Mesenchymal stem cell (in vitro differentiated cells and primary cell): ENCODE measurements at regions not wholly inside any gene's neighbourhood (a gene's known extent, or its start where the extent isn't known, plus 50 kb on each side); places are given as distances from the start of the nearest gene placed in this dataset.
"Not testable (repeated sequence)": the region's sequence is repeated elsewhere in the genome, so short reads cannot be mapped to it uniquely, and the experiment has no call there.

Experiments
- DNase-seq: peaks from one replicate; pipeline ENCODE4 v3.0.0-alpha.2; 2013
- H2AFZ ChIP-seq: one replicate; pipeline ENCODE4 v1.6.1; 2013; ENCODE audit warnings: low read depth, mild to moderate bottlenecking, control low read depth, inconsistent platforms, low read length, moderate library complexity
- H2AK5ac ChIP-seq: 2 replicates; pipeline ENCODE4 v1.6.1; 2013; ENCODE audit warnings: low read length, moderate library complexity, mild to moderate bottlenecking, inconsistent platforms; ENCODE audit not compliant: severe bottlenecking
- H2BK120ac ChIP-seq: one replicate; pipeline ENCODE4 v1.6.1; 2013; ENCODE audit warnings: low read depth, mild to moderate bottlenecking, inconsistent platforms, low read length, moderate library complexity
- H2BK12ac ChIP-seq, 2 experiments: one replicate each; pipeline ENCODE4 v1.6.1; 2013; ENCODE audit warnings: inconsistent platforms in 2 of 2, low read length in 2 of 2, mild to moderate bottlenecking in 2 of 2, moderate library complexity in 2 of 2, control low read depth in 1 of 2
- H2BK15ac ChIP-seq: one replicate; pipeline ENCODE4 v1.6.1; 2013; ENCODE audit warnings: mild to moderate bottlenecking, low read depth, inconsistent platforms; ENCODE audit not compliant: poor library complexity, severe bottlenecking
- H2BK5ac ChIP-seq: 2 replicates; pipeline ENCODE4 v1.6.1; 2013; ENCODE audit warnings: low read depth, mild to moderate bottlenecking, low read length, control low read depth, inconsistent platforms; ENCODE audit not compliant: poor library complexity, severe bottlenecking
- H3K14ac ChIP-seq, 2 experiments: one replicate each; pipeline ENCODE4 v1.6.1; 2013; ENCODE audit warnings: inconsistent platforms in 2 of 2, low read length in 2 of 2, control low read depth in 1 of 2, mild to moderate bottlenecking in 1 of 2, moderate library complexity in 1 of 2
- H3K18ac ChIP-seq, 2 experiments: one replicate each; pipeline ENCODE4 v1.6.1; 2013; ENCODE audit warnings: inconsistent platforms in 2 of 2, low read length in 2 of 2, control low read depth in 1 of 2, low read depth in 1 of 2, mild to moderate bottlenecking in 1 of 2
- H3K23ac ChIP-seq, 2 experiments: one replicate each; pipeline ENCODE4 v1.6.1; 2013; ENCODE audit warnings: inconsistent platforms in 2 of 2, low read length in 2 of 2, mild to moderate bottlenecking in 2 of 2, moderate library complexity in 2 of 2, control low read depth in 1 of 2
- H3K27ac ChIP-seq: 2 replicates; pipeline ENCODE4 v1.5.1; 2013; ENCODE audit warnings: mild to moderate bottlenecking, moderate library complexity, low read length, control low read depth, inconsistent platforms; ENCODE audit not compliant: poor library complexity, severe bottlenecking
- H3K27me3 ChIP-seq, 2 experiments: 2 replicates each; pipeline versions ENCODE4 v1.6.1 to v1.7.0; 2013; ENCODE audit warnings: low read length in 2 of 2, mild to moderate bottlenecking in 2 of 2, moderate library complexity in 2 of 2, control low read depth in 1 of 2, inconsistent platforms in 1 of 2; ENCODE audit not compliant: control insufficient read depth in 1 of 2, insufficient read depth in 1 of 2
- H3K36me3 ChIP-seq, 2 experiments: 2 replicates each; pipeline versions ENCODE4 v1.6.1 to v1.7.0; 2013; ENCODE audit warnings: low read length in 2 of 2, control low read depth in 1 of 2, inconsistent platforms in 1 of 2, low read depth in 1 of 2, mild to moderate bottlenecking in 1 of 2; ENCODE audit not compliant: insufficient read depth in 2 of 2, control insufficient read depth in 1 of 2
- H3K4ac ChIP-seq, 2 experiments: one replicate each; pipeline ENCODE4 v1.6.1; 2013; ENCODE audit warnings: inconsistent platforms in 2 of 2, low read length in 2 of 2, mild to moderate bottlenecking in 2 of 2, moderate library complexity in 2 of 2, control low read depth in 1 of 2, low read depth in 1 of 2
- H3K4me1 ChIP-seq: 2 replicates; pipeline ENCODE4 v1.6.1; 2013; ENCODE audit warnings: low read depth, low read length, control low read depth; ENCODE audit not compliant: control insufficient read depth, insufficient read depth
- H3K4me2 ChIP-seq: 2 replicates; pipeline ENCODE4 v1.6.1; 2013; ENCODE audit warnings: low read length, mild to moderate bottlenecking, inconsistent platforms; ENCODE audit not compliant: poor library complexity, severe bottlenecking
- H3K4me3 ChIP-seq, 2 experiments: 2 replicates each; pipeline versions ENCODE4 v1.5.1 to v1.7.0; 2013; ENCODE audit warnings: low read length in 2 of 2, mild to moderate bottlenecking in 2 of 2, control low read depth in 1 of 2, low read depth in 1 of 2; ENCODE audit not compliant: insufficient read depth in 1 of 2
- H3K79me1 ChIP-seq: replicated peaks from 2 replicates; pipeline ENCODE4 v1.6.1; 2013; ENCODE audit warnings: mild to moderate bottlenecking, control low read depth, low read length, inconsistent platforms; ENCODE audit not compliant: poor library complexity, severe bottlenecking
- H3K9ac ChIP-seq: 2 replicates; pipeline ENCODE4 v1.7.0; 2013; ENCODE audit warnings: mild to moderate bottlenecking, low read length, moderate library complexity
- H3K9me3 ChIP-seq: 2 replicates; pipeline ENCODE4 v1.7.0; 2013; ENCODE audit warnings: mild to moderate bottlenecking, low read length; ENCODE audit not compliant: control insufficient read depth
- H4K8ac ChIP-seq: one replicate; pipeline ENCODE4 v1.6.1; 2013; ENCODE audit warnings: inconsistent platforms, mild to moderate bottlenecking, low read length, moderate library complexity
- H4K91ac ChIP-seq: one replicate; pipeline ENCODE4 v1.6.1; 2013; ENCODE audit warnings: mild to moderate bottlenecking, low read length, inconsistent platforms
- WGBS: methylation state at CpG from one replicate; pipeline ENCODE4 v1.1.7; 2013; ENCODE audit warnings: mixed read lengths; 5-methylcytosine and 5-hydroxymethylcytosine counted together

GRCh38 chrX:74358013-74358412 lies 54.0 kb downstream of the ZCCHC13 start:
- not testable (repeated sequence) for H3K14ac ChIP-seq, H2BK12ac ChIP-seq, H2AK5ac ChIP-seq, H3K4ac ChIP-seq, H4K91ac ChIP-seq, H2BK120ac ChIP-seq, DNase-seq, H2BK5ac ChIP-seq, H3K79me1 ChIP-seq, H3K4me3 ChIP-seq, H3K36me3 ChIP-seq, H3K27ac ChIP-seq, H4K8ac ChIP-seq, H3K23ac ChIP-seq, H2AFZ ChIP-seq, H2BK15ac ChIP-seq, H3K9ac ChIP-seq, H3K18ac ChIP-seq, H3K4me2 ChIP-seq, H3K4me1 ChIP-seq
- Histone ChIP-seq H3K9me3 (peaks cover 11% of the 10 kb centered on the region), H3K27me3 (peaks cover 0 to 13% of the 10 kb centered on the region in 2 experiments)
- WGBS = no CpG with 5 or more reads among the region's 2 CpGs

- H3K27me3 ChIP-seq = peaks cover 0 to 25% of the 10 kb centered on the region in 2 experiments
- WGBS = no CpG with 5 or more reads among the region's 1 CpG
- H2AFZ ChIP-seq = no peak overlapping the region
- no peak overlapping the region for H4K91ac ChIP-seq
- no peaks in the 10 kb centered on the region for H3K4me1 ChIP-seq
- no peak overlapping the region for H2BK120ac ChIP-seq
- no peak overlapping the region for H3K14ac ChIP-seq
- H3K9me3 ChIP-seq = peaks cover 11% of the 10 kb centered on the region
- H3K79me1 ChIP-seq = no peaks in the 10 kb centered on the region
- no peaks in the 10 kb centered on the region for H3K36me3 ChIP-seq
- no peak for DNase-seq
- H3K23ac ChIP-seq = no peak overlapping the region
- H3K9ac ChIP-seq = no peak overlapping the region
- H3K18ac ChIP-seq = no peak overlapping the region
- no peak overlapping the region for H2BK5ac ChIP-seq
- H3K4ac ChIP-seq = no peak overlapping the region
- H2AK5ac ChIP-seq = no peak overlapping the region
- no peak overlapping the region for H2BK12ac ChIP-seq
- H2BK15ac ChIP-seq = no peak overlapping the region
- no peak overlapping the region for H3K27ac ChIP-seq
- H3K4me2 ChIP-seq = no peak overlapping the region
- no peak overlapping the region for H4K8ac ChIP-seq
- H3K4me3 ChIP-seq = no peak overlapping the region
These were observed 57.4 kb upstream of the SLC16A2 start for GRCh38 chrX:74363914-74364313.

- Histone ChIP-seq H2BK12ac (no peak overlapping the region), H2BK15ac (no peak overlapping the region), H2AK5ac (no peak overlapping the region), H3K23ac (no peak overlapping the region), H3K27ac (no peak overlapping the region), H2BK5ac (no peak overlapping the region), H3K36me3 (no peaks in the 10 kb centered on the region), H3K4me1 (no peaks in the 10 kb centered on the region), H3K4ac (no peak overlapping the region), H3K9ac (no peak overlapping the region), H2BK120ac (no peak overlapping the region), H3K79me1 (no peaks in the 10 kb centered on the region), H2AFZ (no peak overlapping the region), H3K4me3 (no peak overlapping the region), H4K91ac (no peak overlapping the region), H3K14ac (no peak overlapping the region), H3K27me3 (peaks cover 0 to 43% of the 10 kb centered on the region in 2 experiments), H3K4me2 (no peak overlapping the region), H4K8ac (no peak overlapping the region), H3K18ac (no peak overlapping the region), H3K9me3 (no peaks in the 10 kb centered on the region)
- WGBS = no CpG with 5 or more reads among the region's 1 CpG
- DNase-seq = no peak
These were observed 51.6 kb upstream of the SLC16A2 start for GRCh38 chrX:74369666-74370065.

- Histone ChIP-seq H3K4me1 (no peaks in the 10 kb centered on the region), H3K14ac (no peak overlapping the region), H3K79me1 (no peaks in the 10 kb centered on the region), H3K9ac (no peak overlapping the region), H4K91ac (no peak overlapping the region), H3K23ac (no peak overlapping the region), H3K4me2 (no peak overlapping the region), H3K4ac (no peak overlapping the region), H2BK12ac (no peak overlapping the region), H3K18ac (no peak overlapping the region), H3K9me3 (no peaks in the 10 kb centered on the region), H4K8ac (no peak overlapping the region), H3K36me3 (no peaks in the 10 kb centered on the region), H2AFZ (no peak overlapping the region), H3K4me3 (no peak overlapping the region), H2BK120ac (no peak overlapping the region), H3K27ac (no peak overlapping the region), H2BK5ac (no peak overlapping the region), H3K27me3 (peaks cover 0 to 40% of the 10 kb centered on the region in 2 experiments), H2AK5ac (no peak overlapping the region), H2BK15ac (no peak overlapping the region)
- no peak for DNase-seq
These were observed 50.8 kb upstream of the SLC16A2 start for GRCh38 chrX:74370487-74370886.
